GM23338 (cell line): ENCODE measurements at regions not wholly inside any gene's neighbourhood (a gene's known extent, or its start where the extent isn't known, plus 50 kb on each side); places are given as distances from the start of the nearest gene placed in this dataset.
A peak's percentile ranks its signal among the peaks of the same experiment; 100 is the strongest.

Experiments used
- ATAC-seq: fragments of 200-7000 bp; cut with Tn5 transposase; 3 replicates; pipeline ENCODE4 v1.9.1; 2020
- DNase-seq: peaks from one replicate; pipeline ENCODE4 v3.0.0-alpha.2; 2015; ENCODE audit warnings: low spot score
- H2AFZ ChIP-seq: fragments of 200-600 bp; sonication (generic); 2 replicates; pipeline ENCODE4 v1.8.0; 2016; ENCODE audit warnings: antibody characterized with exemption, mild to moderate bottlenecking, moderate library complexity
- H3F3A ChIP-seq: fragments of 200-600 bp; sonication (generic); replicated peaks from 2 replicates; pipeline ENCODE4 v1.8.0; 2017; ENCODE audit warnings: antibody characterized with exemption, mixed run types, low read depth
- H3K27ac ChIP-seq: fragments of 200-600 bp; sonication (generic); 2 replicates; pipeline ENCODE4 v1.6.1; 2016; ENCODE audit warnings: low read depth
- H3K27me3 ChIP-seq: fragments of 200-600 bp; sonication (generic); 2 replicates; pipeline ENCODE4 v1.8.0; 2016; ENCODE audit warnings: mild to moderate bottlenecking, mixed run types, moderate library complexity; ENCODE audit not compliant: insufficient read depth
- H3K36me3 ChIP-seq: fragments of 200-600 bp; sonication (generic); 2 replicates; pipeline ENCODE4 v1.8.0; 2016; ENCODE audit warnings: mild to moderate bottlenecking; ENCODE audit not compliant: insufficient read depth
- H3K4me1 ChIP-seq: fragments of 200-600 bp; sonication (generic); 2 replicates; pipeline ENCODE4 v1.8.0; 2016; ENCODE audit warnings: mild to moderate bottlenecking, moderate library complexity; ENCODE audit not compliant: insufficient read depth
- H3K4me2 ChIP-seq: fragments of 200-600 bp; sonication (generic); 2 replicates; pipeline ENCODE4 v1.7.1; 2017; ENCODE audit warnings: mixed run types
- H3K4me3 ChIP-seq: fragments of 200-600 bp; sonication (generic); 2 replicates; pipeline ENCODE4 v1.6.1; 2016; ENCODE audit warnings: mixed run types
- H3K79me2 ChIP-seq: fragments of 200-600 bp; sonication (generic); replicated peaks from 2 replicates; pipeline ENCODE4 v1.8.0; 2017; ENCODE audit warnings: mild to moderate bottlenecking; ENCODE audit not compliant: insufficient read depth
- H3K9me2 ChIP-seq: fragments of 200-600 bp; sonication (generic); 2 replicates; pipeline ENCODE4 v1.8.0; 2017; ENCODE audit not compliant: insufficient read depth
- H4K20me1 ChIP-seq: fragments of 200-600 bp; sonication (generic); replicated peaks from 2 replicates; pipeline ENCODE4 v1.8.0; 2017; ENCODE audit warnings: mild to moderate bottlenecking; ENCODE audit not compliant: insufficient read depth
- H3K27ac Mint-ChIP-seq: 2 replicates; pipeline ENCODE4 v1.8.0; 2020; ENCODE audit warnings: inconsistent platforms, mild to moderate bottlenecking, moderate library complexity, mixed read lengths
- H3K27me3 Mint-ChIP-seq: 3 replicates; pipeline ENCODE4 v1.8.0; 2022; ENCODE audit warnings: low read depth, mild to moderate bottlenecking, moderate library complexity, mixed read lengths, inconsistent platforms; ENCODE audit not compliant: insufficient read depth, poor library complexity
- H3K36me3 Mint-ChIP-seq: 3 replicates; pipeline ENCODE4 v1.8.0; 2021; ENCODE audit warnings: low read depth, mild to moderate bottlenecking, inconsistent platforms, moderate library complexity, mixed read lengths
- H3K4me1 Mint-ChIP-seq: 3 replicates; pipeline ENCODE4 v1.8.0; 2020; ENCODE audit warnings: mild to moderate bottlenecking, inconsistent platforms, mixed read lengths
- H3K4me3 Mint-ChIP-seq: 3 replicates; pipeline ENCODE4 v1.8.0; 2021; ENCODE audit warnings: moderate library complexity, mild to moderate bottlenecking, inconsistent platforms, mixed read lengths
- H3K9me3 Mint-ChIP-seq: 3 replicates; pipeline ENCODE4 v1.8.0; 2020; ENCODE audit warnings: moderate library complexity, mild to moderate bottlenecking, inconsistent platforms, mixed read lengths
- CTCF ChIP-seq, 2 experiments: fragments of 200-600 bp in 1 of 2; sonication (generic) in 1 of 2; conservative IDR thresholded peaks; 2 replicates each; pipeline versions ENCODE4 v1.5.1 to v1.6.1; 2016 to 2017; ENCODE audit warnings: antibody characterized with exemption in 2 of 2, low read depth in 2 of 2, mild to moderate bottlenecking in 2 of 2, moderate library complexity in 1 of 2
- NANOG ChIP-seq: IDR thresholded peaks from 2 replicates; pipeline ENCODE4 v1.6.1; 2016; ENCODE audit warnings: antibody characterized with exemption, borderline replicate concordance
- ZNF114 ChIP-seq: fragments of 250-450 bp; sonication (Bioruptor Pico); IDR thresholded peaks from 2 replicates; pipeline ENCODE4 v1.5.0; 2020; ENCODE audit warnings: mild to moderate bottlenecking, moderate library complexity
- ZNF331 ChIP-seq: fragments of 250-450 bp; sonication (Bioruptor Pico); IDR thresholded peaks from 2 replicates; pipeline ENCODE4 v1.5.0; 2020; ENCODE audit warnings: low read depth, mild to moderate bottlenecking, moderate library complexity
- TF ChIP-seq, protein P1 (sequence below): fragments of 250-450 bp; sonication (Bioruptor Pico); IDR thresholded peaks from 2 replicates; pipeline ENCODE4 v1.5.0; 2020; ENCODE audit warnings: mild to moderate bottlenecking, moderate library complexity

GRCh38 chr5:98096155-98096554 is 677.3 kb upstream of the RGMB start:
- Histone ChIP-seq H3K4me1 (peaks cover 5% of the 10 kb centered on the region; the same call in 1 of the 2 replicates), H3K27me3 (no peaks in the 10 kb centered on the region), H3K4me3 (no peak overlapping the region), H3K27ac (no peak overlapping the region; the same call in 1 of the 2 replicates), H3K4me2 (0 out of 2 replicates have a peak overlapping the region, but pooled peaks have one; percentile 6), H3K9me2 (no peaks in the 10 kb centered on the region), H3K36me3 (no peaks in the 10 kb centered on the region), H3K79me2 (no peaks in the 10 kb centered on the region), H2AFZ (no peak overlapping the region), H3F3A (no peaks in the 10 kb centered on the region), H4K20me1 (no peaks in the 10 kb centered on the region)
- TF ChIP-seq ZNF331 (CRISPR knock-in tag) (no peak), NANOG (peak; percentile 66; the same call in 1 of the 2 replicates), CTCF (conservative IDR thresholded peaks at IDR 0.05; ENCODE audit: low read depth in 2 of 2) (no peak), ZNF114 (CRISPR knock-in tag) (no peak)
- TF ChIP-seq, protein P1, sequence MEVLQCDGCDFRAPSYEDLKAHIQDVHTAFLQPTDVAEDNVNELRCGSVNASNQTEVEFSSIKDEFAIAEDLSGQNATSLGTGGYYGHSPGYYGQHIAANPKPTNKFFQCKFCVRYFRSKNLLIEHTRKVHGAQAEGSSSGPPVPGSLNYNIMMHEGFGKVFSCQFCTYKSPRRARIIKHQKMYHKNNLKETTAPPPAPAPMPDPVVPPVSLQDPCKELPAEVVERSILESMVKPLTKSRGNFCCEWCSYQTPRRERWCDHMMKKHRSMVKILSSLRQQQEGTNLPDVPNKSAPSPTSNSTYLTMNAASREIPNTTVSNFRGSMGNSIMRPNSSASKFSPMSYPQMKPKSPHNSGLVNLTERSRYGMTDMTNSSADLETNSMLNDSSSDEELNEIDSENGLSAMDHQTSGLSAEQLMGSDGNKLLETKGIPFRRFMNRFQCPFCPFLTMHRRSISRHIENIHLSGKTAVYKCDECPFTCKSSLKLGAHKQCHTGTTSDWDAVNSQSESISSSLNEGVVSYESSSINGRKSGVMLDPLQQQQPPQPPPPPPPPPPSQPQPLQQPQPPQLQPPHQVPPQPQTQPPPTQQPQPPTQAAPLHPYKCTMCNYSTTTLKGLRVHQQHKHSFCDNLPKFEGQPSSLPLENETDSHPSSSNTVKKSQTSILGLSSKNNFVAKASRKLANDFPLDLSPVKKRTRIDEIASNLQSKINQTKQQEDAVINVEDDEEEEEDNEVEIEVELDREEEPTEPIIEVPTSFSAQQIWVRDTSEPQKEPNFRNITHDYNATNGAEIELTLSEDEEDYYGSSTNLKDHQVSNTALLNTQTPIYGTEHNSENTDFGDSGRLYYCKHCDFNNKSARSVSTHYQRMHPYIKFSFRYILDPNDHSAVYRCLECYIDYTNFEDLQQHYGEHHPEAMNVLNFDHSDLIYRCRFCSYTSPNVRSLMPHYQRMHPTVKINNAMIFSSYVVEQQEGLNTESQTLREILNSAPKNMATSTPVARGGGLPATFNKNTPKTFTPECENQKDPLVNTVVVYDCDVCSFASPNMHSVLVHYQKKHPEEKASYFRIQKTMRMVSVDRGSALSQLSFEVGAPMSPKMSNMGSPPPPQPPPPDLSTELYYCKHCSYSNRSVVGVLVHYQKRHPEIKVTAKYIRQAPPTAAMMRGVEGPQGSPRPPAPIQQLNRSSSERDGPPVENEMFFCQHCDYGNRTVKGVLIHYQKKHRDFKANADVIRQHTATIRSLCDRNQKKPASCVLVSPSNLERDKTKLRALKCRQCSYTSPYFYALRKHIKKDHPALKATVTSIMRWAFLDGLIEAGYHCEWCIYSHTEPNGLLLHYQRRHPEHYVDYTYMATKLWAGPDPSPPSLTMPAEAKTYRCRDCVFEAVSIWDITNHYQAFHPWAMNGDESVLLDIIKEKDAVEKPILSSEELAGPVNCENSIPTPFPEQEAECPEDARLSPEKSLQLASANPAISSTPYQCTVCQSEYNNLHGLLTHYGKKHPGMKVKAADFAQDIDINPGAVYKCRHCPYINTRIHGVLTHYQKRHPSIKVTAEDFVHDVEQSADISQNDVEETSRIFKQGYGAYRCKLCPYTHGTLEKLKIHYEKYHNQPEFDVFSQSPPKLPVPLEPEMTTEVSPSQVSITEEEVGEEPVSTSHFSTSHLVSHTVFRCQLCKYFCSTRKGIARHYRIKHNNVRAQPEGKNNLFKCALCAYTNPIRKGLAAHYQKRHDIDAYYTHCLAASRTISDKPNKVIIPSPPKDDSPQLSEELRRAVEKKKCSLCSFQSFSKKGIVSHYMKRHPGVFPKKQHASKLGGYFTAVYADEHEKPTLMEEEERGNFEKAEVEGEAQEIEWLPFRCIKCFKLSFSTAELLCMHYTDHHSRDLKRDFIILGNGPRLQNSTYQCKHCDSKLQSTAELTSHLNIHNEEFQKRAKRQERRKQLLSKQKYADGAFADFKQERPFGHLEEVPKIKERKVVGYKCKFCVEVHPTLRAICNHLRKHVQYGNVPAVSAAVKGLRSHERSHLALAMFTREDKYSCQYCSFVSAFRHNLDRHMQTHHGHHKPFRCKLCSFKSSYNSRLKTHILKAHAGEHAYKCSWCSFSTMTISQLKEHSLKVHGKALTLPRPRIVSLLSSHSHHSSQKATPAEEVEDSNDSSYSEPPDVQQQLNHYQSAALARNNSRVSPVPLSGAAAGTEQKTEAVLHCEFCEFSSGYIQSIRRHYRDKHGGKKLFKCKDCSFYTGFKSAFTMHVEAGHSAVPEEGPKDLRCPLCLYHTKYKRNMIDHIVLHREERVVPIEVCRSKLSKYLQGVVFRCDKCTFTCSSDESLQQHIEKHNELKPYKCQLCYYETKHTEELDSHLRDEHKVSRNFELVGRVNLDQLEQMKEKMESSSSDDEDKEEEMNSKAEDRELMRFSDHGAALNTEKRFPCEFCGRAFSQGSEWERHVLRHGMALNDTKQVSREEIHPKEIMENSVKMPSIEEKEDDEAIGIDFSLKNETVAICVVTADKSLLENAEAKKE (CRISPR knock-in tag): no peak
- no peaks in the 10 kb centered on the region for H3K9me3 Mint-ChIP-seq
- H3K4me3 Mint-ChIP-seq: no peak overlapping the region
- H3K27ac Mint-ChIP-seq: peak overlapping the region; percentile 79
- H3K27me3 Mint-ChIP-seq: no peaks in the 10 kb centered on the region
- peaks cover 11% of the 10 kb centered on the region for H3K4me1 Mint-ChIP-seq
- DNase-seq: peak; percentile 34
- peaks cover 4% of the 10 kb centered on the region; the same call in 1 of the 3 replicates for H3K36me3 Mint-ChIP-seq
- ATAC-seq: no peak
